ENCODE measurements at regions not wholly inside any gene's neighbourhood (a gene's known extent, or its start where the extent isn't known, plus 50 kb on each side); places are given as distances from the start of the nearest gene placed in this dataset.

- H3K9me3 ChIP-seq (ENCODE audit: low read depth, low read length): no peaks in the 10 kb centered on the region
- DNase-seq (ENCODE audit: low read depth, low spot score): no peak
Measured at GRCh38 chr18:2086439-2086838, 484.9 kb downstream of the METTL4 start.

GRCh38 chr18:2087877-2088673 lies 483.2 kb downstream of the METTL4 start:
- Histone ChIP-seq H3K27ac (no peak overlapping the region), H3K36me3 (ENCODE audit: insufficient read depth, low read length) (no peaks in the 10 kb centered on the region), H3K9ac (ENCODE audit: insufficient read length) (no peak overlapping the region), H3K9me3 (ENCODE audit: low read depth, low read length) (no peaks in the 10 kb centered on the region), H3K4me3 (no peak overlapping the region)
- no peak for TF ChIP-seq FOXP2 (optimal IDR thresholded peaks at IDR 0.05; ENCODE audit: control extremely low read depth, extremely low read length, insufficient read depth)
- no peak for TF ChIP-seq POLR2AphosphoS5 (IDR thresholded peaks at IDR 0.05; ENCODE audit: borderline replicate concordance, low read depth, low read length)
- no peak for TF ChIP-seq EZH2 (IDR thresholded peaks at IDR 0.05)
- DNase-seq (ENCODE audit: low read depth, low spot score): no peak

More at GRCh38 chr18:2086439-2086838, 484.9 kb downstream of the METTL4 start:
- TF ChIP-seq EZH2 (IDR thresholded peaks at IDR 0.05) (no peak), FOXP2 (optimal IDR thresholded peaks at IDR 0.05; ENCODE audit: control extremely low read depth, extremely low read length, insufficient read depth) (no peak), POLR2AphosphoS5 (IDR thresholded peaks at IDR 0.05; ENCODE audit: borderline replicate concordance, low read depth, low read length) (no peak)
- Histone ChIP-seq H3K4me3 (no peak overlapping the region), H3K36me3 (ENCODE audit: insufficient read depth, low read length) (no peaks in the 10 kb centered on the region), H3K9ac (ENCODE audit: insufficient read length) (no peak overlapping the region), H3K27ac (no peak overlapping the region)

GRCh38 chr18:2089396-2089795 lies 481.9 kb downstream of the METTL4 start:
- TF ChIP-seq POLR2AphosphoS5 (IDR thresholded peaks at IDR 0.05; ENCODE audit: borderline replicate concordance, low read depth, low read length) (no peak), EZH2 (IDR thresholded peaks at IDR 0.05) (no peak), FOXP2 (optimal IDR thresholded peaks at IDR 0.05; ENCODE audit: control extremely low read depth, extremely low read length, insufficient read depth) (no peak)
- DNase-seq (ENCODE audit: low read depth, low spot score): no peak
- Histone ChIP-seq H3K9ac (ENCODE audit: insufficient read length) (no peak overlapping the region), H3K27ac (no peak overlapping the region), H3K4me3 (no peak overlapping the region), H3K9me3 (ENCODE audit: low read depth, low read length) (no peaks in the 10 kb centered on the region), H3K36me3 (ENCODE audit: insufficient read depth, low read length) (no peaks in the 10 kb centered on the region)

- no peak overlapping the region for H3K27ac ChIP-seq
- no peak overlapping the region for H3K4me3 ChIP-seq
- H3K9me3 ChIP-seq (ENCODE audit: low read depth, low read length): no peaks in the 10 kb centered on the region
- no peak overlapping the region for H3K9ac ChIP-seq (ENCODE audit: insufficient read length)
- H3K36me3 ChIP-seq (ENCODE audit: insufficient read depth, low read length): no peaks in the 10 kb centered on the region
- TF ChIP-seq EZH2 (IDR thresholded peaks at IDR 0.05) (no peak), POLR2AphosphoS5 (IDR thresholded peaks at IDR 0.05; ENCODE audit: borderline replicate concordance, low read depth, low read length) (no peak), FOXP2 (optimal IDR thresholded peaks at IDR 0.05; ENCODE audit: control extremely low read depth, extremely low read length, insufficient read depth) (no peak)
- no peak for DNase-seq (ENCODE audit: low read depth, low spot score)
Measured at GRCh38 chr18:2091937-2092336, 479.4 kb downstream of the METTL4 start.

GRCh38 chr18:2096551-2096950 lies 474.8 kb downstream of the METTL4 start:
- H3K9ac ChIP-seq (ENCODE audit: insufficient read length): no peak overlapping the region
- no peak for DNase-seq (ENCODE audit: low read depth, low spot score)
- H3K27ac ChIP-seq: no peak overlapping the region
- H3K9me3 ChIP-seq (ENCODE audit: low read depth, low read length): no peaks in the 10 kb centered on the region
- no peaks in the 10 kb centered on the region for H3K36me3 ChIP-seq (ENCODE audit: insufficient read depth, low read length)
- H3K4me3 ChIP-seq: no peak overlapping the region
- no peak for TF ChIP-seq FOXP2 (optimal IDR thresholded peaks at IDR 0.05; ENCODE audit: control extremely low read depth, extremely low read length, insufficient read depth)
- no peak for TF ChIP-seq POLR2AphosphoS5 (IDR thresholded peaks at IDR 0.05; ENCODE audit: borderline replicate concordance, low read depth, low read length)
- TF ChIP-seq EZH2 (IDR thresholded peaks at IDR 0.05): no peak

- TF ChIP-seq FOXP2 (optimal IDR thresholded peaks at IDR 0.05; ENCODE audit: control extremely low read depth, extremely low read length, insufficient read depth) (no peak), POLR2AphosphoS5 (IDR thresholded peaks at IDR 0.05; ENCODE audit: borderline replicate concordance, low read depth, low read length) (no peak), EZH2 (IDR thresholded peaks at IDR 0.05) (no peak)
- H3K9ac ChIP-seq (ENCODE audit: insufficient read length): no peak overlapping the region
- no peak overlapping the region for H3K27ac ChIP-seq
- no peaks in the 10 kb centered on the region for H3K36me3 ChIP-seq (ENCODE audit: insufficient read depth, low read length)
- no peaks in the 10 kb centered on the region for H3K9me3 ChIP-seq (ENCODE audit: low read depth, low read length)
- no peak for DNase-seq (ENCODE audit: low read depth, low spot score)
- no peak overlapping the region for H3K4me3 ChIP-seq
Measured at GRCh38 chr18:2100694-2101213, 470.6 kb downstream of the METTL4 start.

- no peaks in the 10 kb centered on the region for H3K36me3 ChIP-seq (ENCODE audit: insufficient read depth, low read length)
- DNase-seq (ENCODE audit: low read depth, low spot score): no peak
- TF ChIP-seq FOXP2 (optimal IDR thresholded peaks at IDR 0.05; ENCODE audit: control extremely low read depth, extremely low read length, insufficient read depth) (no peak), POLR2AphosphoS5 (IDR thresholded peaks at IDR 0.05; ENCODE audit: borderline replicate concordance, low read depth, low read length) (no peak)
Measured at GRCh38 chr18:2102022-2102421, 469.3 kb downstream of the METTL4 start.

GRCh38 chr18:2103299-2103698 lies 468.0 kb downstream of the METTL4 start:
- DNase-seq (ENCODE audit: low read depth, low spot score): no peak
- no peak for TF ChIP-seq POLR2AphosphoS5 (IDR thresholded peaks at IDR 0.05; ENCODE audit: borderline replicate concordance, low read depth, low read length)
- Histone ChIP-seq H3K9ac (ENCODE audit: insufficient read length) (no peak overlapping the region), H3K36me3 (ENCODE audit: insufficient read depth, low read length) (no peaks in the 10 kb centered on the region), H3K9me3 (ENCODE audit: low read depth, low read length) (no peaks in the 10 kb centered on the region), H3K27ac (no peak overlapping the region), H3K4me3 (no peak overlapping the region)

More at GRCh38 chr18:2102022-2102421, 469.3 kb downstream of the METTL4 start:
- H3K9me3 ChIP-seq (ENCODE audit: low read depth, low read length): no peaks in the 10 kb centered on the region
- H3K4me3 ChIP-seq: no peak overlapping the region
- H3K27ac ChIP-seq: no peak overlapping the region
- H3K9ac ChIP-seq (ENCODE audit: insufficient read length): no peak overlapping the region
